ENCODE measurements at regions not wholly inside any gene's neighbourhood (a gene's known extent, or its start where the extent isn't known, plus 50 kb on each side); places are given as distances from the start of the nearest gene placed in this dataset.

DNA sequence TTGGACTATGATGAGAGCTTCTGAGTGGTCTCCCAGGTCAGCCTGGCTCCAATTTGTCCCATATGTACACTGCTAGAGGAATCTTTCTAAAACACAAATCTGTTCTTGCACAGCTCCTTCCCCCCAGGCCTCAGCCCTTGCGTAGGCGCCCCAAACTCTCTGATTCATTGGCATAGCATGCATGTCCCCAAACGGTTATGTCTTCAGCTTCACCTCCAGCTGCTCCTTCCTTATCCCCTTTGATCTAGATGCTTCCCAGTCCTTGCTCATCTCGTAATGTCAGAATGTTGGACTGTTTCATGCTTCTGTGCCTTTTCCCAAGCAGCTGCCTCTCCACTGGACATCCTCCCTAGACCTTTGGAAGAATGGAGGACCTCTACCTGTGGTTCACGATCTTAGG is 60.1 kb upstream of the BASP1 start:
- H3K9ac ChIP-seq (ENCODE audit: low read length): no peak overlapping the region
- no peaks in the 10 kb centered on the region for H4K20me1 ChIP-seq (ENCODE audit: insufficient read depth, low read length)
- H3K4me3 ChIP-seq (ENCODE audit: low read depth, low read length, poor library complexity, severe bottlenecking): no peak overlapping the region
- no peak overlapping the region for H3K27ac ChIP-seq (ENCODE audit: low read depth, low read length, poor library complexity, severe bottlenecking)
- no peaks in the 10 kb centered on the region for H3F3A ChIP-seq (ENCODE audit: insufficient read depth, low read length)
- H3K4me1 ChIP-seq (ENCODE audit: insufficient read depth, low read length, severe bottlenecking): no peaks in the 10 kb centered on the region
- no peaks in the 10 kb centered on the region for H3K36me3 ChIP-seq (ENCODE audit: insufficient read depth, low read length)
- no peaks in the 10 kb centered on the region for H3K9me2 ChIP-seq (ENCODE audit: low read depth, low read length)
- H3K27me3 ChIP-seq (ENCODE audit: insufficient read depth, low read length): no peaks in the 10 kb centered on the region
- TF ChIP-seq EZH2 (IDR thresholded peaks at IDR 0.05; ENCODE audit: borderline replicate concordance, low read length) (no peak), CTCF (IDR thresholded peaks at IDR 0.05; ENCODE audit: low read length) (no peak)
- H3K4me2 ChIP-seq (ENCODE audit: low read length): no peak overlapping the region
- no peaks in the 10 kb centered on the region for H3K79me2 ChIP-seq (ENCODE audit: insufficient read depth, low read length)
- H2AFZ ChIP-seq (ENCODE audit: low read length): no peak overlapping the region
- no peaks in the 10 kb centered on the region for H3K9me3 ChIP-seq (ENCODE audit: low read length)

DNA sequence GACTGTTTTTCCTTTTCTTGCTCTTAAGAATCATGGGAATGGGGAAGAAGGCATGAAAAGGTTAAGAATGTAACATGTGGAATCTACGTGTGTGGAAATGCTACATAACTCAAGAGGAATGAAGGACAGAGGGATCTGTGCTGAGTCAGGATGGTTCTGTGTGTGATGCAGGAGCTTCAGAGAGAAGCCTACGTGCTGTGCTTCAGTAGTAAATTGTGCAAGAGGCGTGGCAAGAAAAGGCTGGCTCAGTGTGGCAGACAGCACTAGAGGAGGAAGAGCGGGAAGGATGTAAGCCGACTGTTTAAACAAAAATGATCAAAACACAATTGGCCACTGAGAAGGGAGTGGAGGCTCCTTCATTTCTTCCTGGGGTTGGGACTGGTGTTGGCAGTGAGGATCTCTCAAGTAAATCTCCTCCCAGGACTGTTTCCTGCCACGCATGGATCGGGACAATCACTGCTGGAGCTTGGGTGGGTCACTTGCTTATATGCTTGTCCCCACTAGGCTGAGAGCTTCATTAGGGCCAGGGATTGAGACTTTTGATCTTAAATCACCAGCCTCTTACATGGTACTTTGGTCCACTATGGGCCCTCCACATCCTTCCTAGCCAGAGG is 59.4 kb upstream of the BASP1 start:
- Histone ChIP-seq H3K4me2 (ENCODE audit: low read length) (no peak overlapping the region), H3K36me3 (ENCODE audit: insufficient read depth, low read length) (no peaks in the 10 kb centered on the region), H3K27me3 (ENCODE audit: insufficient read depth, low read length) (no peaks in the 10 kb centered on the region), H4K20me1 (ENCODE audit: insufficient read depth, low read length) (no peaks in the 10 kb centered on the region), H3K27ac (ENCODE audit: low read depth, low read length, poor library complexity, severe bottlenecking) (no peak overlapping the region), H3F3A (ENCODE audit: insufficient read depth, low read length) (no peaks in the 10 kb centered on the region), H3K9me2 (ENCODE audit: low read depth, low read length) (no peaks in the 10 kb centered on the region), H2AFZ (ENCODE audit: low read length) (no peak overlapping the region), H3K4me1 (ENCODE audit: insufficient read depth, low read length, severe bottlenecking) (no peaks in the 10 kb centered on the region), H3K9me3 (ENCODE audit: low read length) (no peaks in the 10 kb centered on the region), H3K4me3 (ENCODE audit: low read depth, low read length, poor library complexity, severe bottlenecking) (no peak overlapping the region), H3K79me2 (ENCODE audit: insufficient read depth, low read length) (no peaks in the 10 kb centered on the region), H3K9ac (ENCODE audit: low read length) (no peak overlapping the region)
- TF ChIP-seq EZH2 (IDR thresholded peaks at IDR 0.05; ENCODE audit: borderline replicate concordance, low read length) (no peak), CTCF (IDR thresholded peaks at IDR 0.05; ENCODE audit: low read length) (no peak)

DNA sequence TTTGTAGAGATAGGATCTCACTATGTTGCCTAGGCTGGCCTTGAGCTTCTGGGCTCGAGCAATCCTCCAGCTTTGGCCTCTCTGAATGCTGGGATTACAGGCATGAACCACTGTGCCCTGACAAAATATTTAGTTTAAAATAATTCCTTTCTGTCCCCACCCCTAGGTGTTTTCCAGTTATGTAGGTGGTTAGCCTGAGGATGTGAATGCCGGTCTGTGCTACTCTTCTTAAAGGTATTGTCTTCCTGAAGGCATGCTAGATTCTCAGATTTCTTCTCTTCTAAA is 56.7 kb upstream of the BASP1 start:
- H3K4me2 ChIP-seq (ENCODE audit: low read length): no peak overlapping the region
- no peaks in the 10 kb centered on the region for H3K4me1 ChIP-seq (ENCODE audit: insufficient read depth, low read length, severe bottlenecking)

More for the DNA sequence above, 56.7 kb upstream of the BASP1 start:
- H3K9ac ChIP-seq (ENCODE audit: low read length): no peak overlapping the region
- H4K20me1 ChIP-seq (ENCODE audit: insufficient read depth, low read length): no peaks in the 10 kb centered on the region
- TF ChIP-seq CTCF (IDR thresholded peaks at IDR 0.05; ENCODE audit: low read length): no peak
- no peak for TF ChIP-seq EZH2 (IDR thresholded peaks at IDR 0.05; ENCODE audit: borderline replicate concordance, low read length)
- H3K27me3 ChIP-seq (ENCODE audit: insufficient read depth, low read length): no peaks in the 10 kb centered on the region
- H3F3A ChIP-seq (ENCODE audit: insufficient read depth, low read length): no peaks in the 10 kb centered on the region
- no peak overlapping the region for H3K27ac ChIP-seq (ENCODE audit: low read depth, low read length, poor library complexity, severe bottlenecking)
- no peaks in the 10 kb centered on the region for H3K79me2 ChIP-seq (ENCODE audit: insufficient read depth, low read length)
- no peaks in the 10 kb centered on the region for H3K36me3 ChIP-seq (ENCODE audit: insufficient read depth, low read length)
- no peaks in the 10 kb centered on the region for H3K9me3 ChIP-seq (ENCODE audit: low read length)
- H2AFZ ChIP-seq (ENCODE audit: low read length): no peak overlapping the region
- no peaks in the 10 kb centered on the region for H3K9me2 ChIP-seq (ENCODE audit: low read depth, low read length)
- no peak overlapping the region for H3K4me3 ChIP-seq (ENCODE audit: low read depth, low read length, poor library complexity, severe bottlenecking)
